HepG2 (cell line): ENCODE measurements at regions not wholly inside any gene's neighbourhood (a gene's known extent, or its start where the extent isn't known, plus 50 kb on each side); places are given as distances from the start of the nearest gene placed in this dataset.

Experiments
- ATAC-seq: fragments of 200-7000 bp; cut with Tn5 transposase; 3 replicates; pipeline ENCODE4 v1.9.1; 2020; ENCODE audit warnings: mild to moderate bottlenecking, moderate library complexity
- BruUV-seq: library from RNA; stranded (reverse); fragments of 400-500 nt; replicated peaks from 2 replicates; lab custom pipeline; 2021; lab: Mats Ljungman, UMichigan
- CTCF ChIA-PET: fragments of 300-600 bp; formaldehyde crosslinking; extraction: SDS; loops from one replicate; lab custom pipeline; 2021; ENCODE audit warnings: low total read pairs, inconsistent platforms, low intra/inter-chr PET ratio; lab: Yijun Ruan, JAX
- POLR2A ChIA-PET: fragments of 350-600 bp; sonication (Branson Sonifier 250); formaldehyde crosslinking; loops from one replicate; lab custom pipeline; 2020; ENCODE audit warnings: antibody characterized with exemption, inconsistent platforms; lab: Yijun Ruan, JAX
- DNase-seq: peaks from one replicate; pipeline ENCODE4 v3.0.0-alpha.2; 2015; ENCODE audit warnings: low spot score
- FAIRE-seq: peaks from 3 replicates; lab custom pipeline; 2011; peaks lifted over from hg19 to GRCh38; lab: Jason Lieb, UNC
- H2AFZ ChIP-seq: one replicate; pipeline ENCODE4 v1.6.1; 2011; ENCODE audit warnings: low read length, inconsistent platforms
- H3K27ac ChIP-seq: fragments of 300-600 bp; 3 replicates; pipeline ENCODE4 v1.8.0; 2011; ENCODE audit warnings: mixed run types, mild to moderate bottlenecking, mixed read lengths, low read length, inconsistent platforms; ENCODE audit not compliant: insufficient read depth; ENCODE audit errors: extremely low read length
- H3K27me3 ChIP-seq, 2 experiments: fragments of 200-600 bp in 1 of 2; 2 replicates in 1 of 2; 3 replicates in 1 of 2; pipeline versions ENCODE4 v1.6.0 to v1.8.0; 2011; ENCODE audit warnings: low read length in 2 of 2, mild to moderate bottlenecking in 2 of 2, moderate library complexity in 2 of 2, inconsistent platforms in 1 of 2; ENCODE audit not compliant: insufficient read depth in 2 of 2, control insufficient read depth in 1 of 2
- H3K36me3 ChIP-seq, 2 experiments: fragments of 200-600 bp in 1 of 2; replicated peaks in 1 of 2; 2 replicates in 1 of 2; 3 replicates in 1 of 2; pipeline versions ENCODE4 v1.5.1 to v1.8.0; 2011; ENCODE audit warnings: low read length in 2 of 2, inconsistent platforms in 1 of 2; ENCODE audit not compliant: insufficient read depth in 2 of 2, control insufficient read depth in 1 of 2
- H3K4me1 ChIP-seq: 2 replicates; pipeline ENCODE4 v1.5.1; 2012; ENCODE audit warnings: low read length, inconsistent platforms; ENCODE audit not compliant: insufficient read depth
- H3K4me2 ChIP-seq: 2 replicates; pipeline ENCODE4 v1.6.0; 2011; ENCODE audit warnings: low read depth, low read length, inconsistent platforms
- H3K4me3 ChIP-seq, 3 experiments: fragments of 200-600 bp in 1 of 3; sonication (generic), shearing (Covaris generic) in 1 of 3; replicated peaks in 1 of 3; 2 replicates each; pipeline ENCODE4 v1.5.1; 2011 to 2016; ENCODE audit warnings: low read length in 3 of 3, inconsistent platforms in 2 of 3, low read depth in 2 of 3, mild to moderate bottlenecking in 2 of 3, control low read depth in 1 of 3, mixed read lengths in 1 of 3; ENCODE audit not compliant: insufficient read depth in 1 of 3
- H3K79me2 ChIP-seq: one replicate; pipeline ENCODE4 v1.6.1; 2011; ENCODE audit warnings: low read length, inconsistent platforms; ENCODE audit not compliant: insufficient read depth
- H3K9ac ChIP-seq: 2 replicates; pipeline ENCODE4 v1.6.0; 2011; ENCODE audit warnings: mild to moderate bottlenecking, low read depth, low read length, inconsistent platforms; ENCODE audit not compliant: insufficient read depth
- H3K9me3 ChIP-seq: 2 replicates; pipeline ENCODE4 v1.5.1; 2012; ENCODE audit warnings: mild to moderate bottlenecking, low read length
- H4K20me1 ChIP-seq: 2 replicates; pipeline ENCODE4 v1.6.0; 2011; ENCODE audit warnings: inconsistent platforms, mild to moderate bottlenecking, low read length, moderate library complexity; ENCODE audit not compliant: insufficient read depth
- ATF1 ChIP-seq: IDR thresholded peaks from 2 replicates; pipeline ENCODE4 v1.6.1; 2016; ENCODE audit warnings: mild to moderate bottlenecking, control low read depth
- DPF2 ChIP-seq: sonication (generic); formaldehyde crosslinking; IDR thresholded peaks from 2 replicates; pipeline ENCODE4 v1.4.0; 2020; ENCODE audit warnings: mild to moderate bottlenecking, low read depth, missing genetic modification reagents, borderline replicate concordance
- ERF ChIP-seq: IDR thresholded peaks from 2 replicates; pipeline ENCODE4 v1.6.1; 2018; ENCODE audit warnings: missing biosample characterization, missing genetic modification reagents
- HNF4G ChIP-seq, 2 experiments: sonication (generic) in 1 of 2; formaldehyde crosslinking in 1 of 2; IDR thresholded peaks; 2 replicates each; pipeline versions ENCODE4 v1.4.0 to v1.6.1; 2011 to 2020; ENCODE audit warnings: borderline replicate concordance in 2 of 2, low read depth in 2 of 2, mild to moderate bottlenecking in 2 of 2, low read length in 1 of 2, missing genetic modification reagents in 1 of 2, moderate library complexity in 1 of 2
- MEF2D ChIP-seq: sonication (generic); formaldehyde crosslinking; IDR thresholded peaks from 2 replicates; pipeline ENCODE4 v1.5.1; 2020; ENCODE audit warnings: mild to moderate bottlenecking, missing genetic modification reagents
- MIXL1 ChIP-seq: IDR thresholded peaks from 2 replicates; pipeline ENCODE4 v1.6.1; 2016
- NFE2L1 ChIP-seq: sonication (generic); formaldehyde crosslinking; IDR thresholded peaks from 2 replicates; pipeline ENCODE4 v1.4.0; 2020; ENCODE audit warnings: missing genetic modification reagents, mild to moderate bottlenecking, borderline replicate concordance
- NFKBIZ ChIP-seq: IDR thresholded peaks from 2 replicates; pipeline ENCODE4 v1.6.1; 2018; ENCODE audit warnings: missing genetic modification reagents, missing compliant biosample characterization
- NFRKB ChIP-seq: fragments of 450-650 bp; IDR thresholded peaks from 2 replicates; pipeline ENCODE4 v1.6.1; 2017
- NFYB ChIP-seq: sonication (generic); formaldehyde crosslinking; IDR thresholded peaks from 2 replicates; pipeline ENCODE4 v1.4.0; 2020; ENCODE audit warnings: missing genetic modification reagents
- NR1H2 ChIP-seq: sonication (generic); formaldehyde crosslinking; IDR thresholded peaks from 2 replicates; pipeline ENCODE4 v1.8.1; 2022; ENCODE audit warnings: low read depth, missing genetic modification reagents, borderline replicate concordance
- ZNF317 ChIP-seq: sonication (generic); formaldehyde crosslinking; IDR thresholded peaks from 2 replicates; pipeline ENCODE4 v1.5.0; 2020; ENCODE audit warnings: mild to moderate bottlenecking, missing genetic modification reagents
- ZNF33B ChIP-seq: sonication (generic); formaldehyde crosslinking; IDR thresholded peaks from 2 replicates; pipeline ENCODE4 v1.5.1; 2020; ENCODE audit warnings: mild to moderate bottlenecking, missing genetic modification reagents
- ZNF530 ChIP-seq: sonication (generic); formaldehyde crosslinking; IDR thresholded peaks from 2 replicates; pipeline ENCODE4 v1.5.0; 2020; ENCODE audit warnings: low read depth, mild to moderate bottlenecking, missing genetic modification reagents
- ZNF558 ChIP-seq: sonication (generic); formaldehyde crosslinking; IDR thresholded peaks from 2 replicates; pipeline ENCODE4 v1.9.0; 2022; ENCODE audit warnings: mild to moderate bottlenecking, missing genetic modification reagents, borderline replicate concordance
- ZNF850 ChIP-seq: sonication (generic); formaldehyde crosslinking; conservative IDR thresholded peaks from 2 replicates; pipeline ENCODE4 v1.9.0; 2021; ENCODE audit warnings: mild to moderate bottlenecking, missing genetic modification reagents
- WGBS: methylation state at CpG from one replicate; pipeline ENCODE4 v1.1.6; 2017; ENCODE audit warnings: low lambda C conversion rate; 5-methylcytosine and 5-hydroxymethylcytosine counted together
- in situ Hi-C: cut with HindIII; loops from 2 replicates; pipeline ENCODE4 v1.10.0; 2017; ENCODE audit warnings: low pct_unique_long_range_greater_than_20kb; ENCODE audit not compliant: extremely low pct_ligation_motif_present
- intact Hi-C: fragments of 100-400 bp; cut with micrococcal nuclease; formaldehyde crosslinking; loops from one replicate; pipeline ENCODE4 v1.10.0; 2022; ENCODE audit not compliant: unreplicated experiment
- TF ChIP-seq, protein P1 (sequence below): IDR thresholded peaks from 2 replicates; pipeline ENCODE4 v1.6.1; 2016; ENCODE audit warnings: low read depth, borderline replicate concordance
- TF ChIP-seq, protein P2 (sequence below): sonication (generic); formaldehyde crosslinking; IDR thresholded peaks from 2 replicates; pipeline ENCODE4 v1.8.0; 2022; ENCODE audit warnings: mild to moderate bottlenecking, missing genetic modification reagents, moderate library complexity
- TF ChIP-seq, protein P3 (sequence below): sonication (generic); formaldehyde crosslinking; IDR thresholded peaks from 2 replicates; pipeline ENCODE4 v1.8.1; 2023; ENCODE audit warnings: mild to moderate bottlenecking, missing genetic modification reagents

DNA sequence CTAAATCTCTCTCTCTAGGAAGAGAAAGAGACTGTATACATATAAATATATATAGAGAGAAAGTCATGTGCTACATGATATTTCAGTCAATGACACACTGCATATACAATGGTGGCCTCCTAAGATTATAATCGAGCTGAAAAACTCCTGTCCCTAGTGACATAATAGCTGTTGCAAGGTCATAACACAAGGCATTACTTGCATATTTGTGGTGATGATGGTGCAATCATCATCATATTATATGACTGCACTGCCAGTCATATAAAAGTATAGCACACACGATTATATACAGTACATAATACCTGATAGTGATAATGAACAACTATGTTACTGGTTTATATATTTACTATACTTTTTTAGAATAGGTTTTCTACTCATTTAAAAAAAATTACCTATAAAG lies 316.7 kb downstream of the FGFR2 start:
- H3K36me3 ChIP-seq = no peaks in the 10 kb centered on the region
- ATAC-seq = no peak
- ChIA-PET CTCF (no interaction called here), POLR2A (no interaction called here)
- WGBS = 15% methylated on average over 2 of the region's 2 CpGs
- in situ Hi-C loops = no loop called here
- no peak overlapping the region for H3K4me3 ChIP-seq
- no peaks in the 10 kb centered on the region for H4K20me1 ChIP-seq
- no peaks in the 10 kb centered on the region for H3K79me2 ChIP-seq
- no peak for FAIRE-seq
- H3K27me3 ChIP-seq = no peaks in the 10 kb centered on the region
- H3K4me2 ChIP-seq = no peak overlapping the region
- no TSS peak for BruUV-seq
- H3K27ac ChIP-seq = no peak overlapping the region
- intact Hi-C loops = no loop called here
- no peaks in the 10 kb centered on the region for H3K9me3 ChIP-seq
- no peaks in the 10 kb centered on the region for H3K4me1 ChIP-seq
- TF ChIP-seq ZNF317 = no peak
- no peak for TF ChIP-seq NFKBIZ (CRISPR knock-in tag)
- TF ChIP-seq NFRKB = no peak
- TF ChIP-seq ZNF558 (CRISPR knock-in tag) = no peak
- no peak for TF ChIP-seq NFE2L1 (CRISPR knock-in tag)
- TF ChIP-seq MEF2D (CRISPR knock-in tag) = no peak
- TF ChIP-seq, protein P1, sequence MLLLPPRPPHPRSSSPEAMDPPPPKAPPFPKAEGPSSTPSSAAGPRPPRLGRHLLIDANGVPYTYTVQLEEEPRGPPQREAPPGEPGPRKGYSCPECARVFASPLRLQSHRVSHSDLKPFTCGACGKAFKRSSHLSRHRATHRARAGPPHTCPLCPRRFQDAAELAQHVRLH (CRISPR knock-in tag) = no peak
- TF ChIP-seq ATF1 (CRISPR knock-in tag) = no peak
- no peak for TF ChIP-seq ZNF850 (CRISPR knock-in tag)
- TF ChIP-seq, protein P2, sequence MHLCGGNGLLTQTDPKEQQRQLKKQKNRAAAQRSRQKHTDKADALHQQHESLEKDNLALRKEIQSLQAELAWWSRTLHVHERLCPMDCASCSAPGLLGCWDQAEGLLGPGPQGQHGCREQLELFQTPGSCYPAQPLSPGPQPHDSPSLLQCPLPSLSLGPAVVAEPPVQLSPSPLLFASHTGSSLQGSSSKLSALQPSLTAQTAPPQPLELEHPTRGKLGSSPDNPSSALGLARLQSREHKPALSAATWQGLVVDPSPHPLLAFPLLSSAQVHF = no peak
- TF ChIP-seq, protein P3, sequence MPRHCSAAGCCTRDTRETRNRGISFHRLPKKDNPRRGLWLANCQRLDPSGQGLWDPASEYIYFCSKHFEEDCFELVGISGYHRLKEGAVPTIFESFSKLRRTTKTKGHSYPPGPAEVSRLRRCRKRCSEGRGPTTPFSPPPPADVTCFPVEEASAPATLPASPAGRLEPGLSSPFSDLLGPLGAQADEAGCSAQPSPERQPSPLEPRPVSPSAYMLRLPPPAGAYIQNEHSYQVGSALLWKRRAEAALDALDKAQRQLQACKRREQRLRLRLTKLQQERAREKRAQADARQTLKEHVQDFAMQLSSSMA (CRISPR knock-in tag) = no peak
- no peak for TF ChIP-seq ZNF33B
- TF ChIP-seq NFYB = no peak
- TF ChIP-seq DPF2 (CRISPR knock-in tag) = no peak
- TF ChIP-seq ZNF530 = no peak
- TF ChIP-seq ERF (CRISPR knock-in tag) = no peak
- no peak for TF ChIP-seq NR1H2
- no peak for TF ChIP-seq HNF4G (IDR thresholded peaks at IDR 0.05; ENCODE audit: borderline replicate concordance, low read depth, low read length)
- no peak for TF ChIP-seq HNF4G (CRISPR knock-in tag; IDR thresholded peaks at IDR 0.05; ENCODE audit: borderline replicate concordance, low read depth)
- TF ChIP-seq MIXL1 (CRISPR knock-in tag) = no peak
- TF ChIP-seq, all 625 proteins: peak for 0
- Histone ChIP-seq H3K9ac (no peak overlapping the region), H2AFZ (no peak overlapping the region)
- no peak for DNase-seq
